ENCODE measurements at regions not wholly inside any gene's neighbourhood (a gene's known extent, or its start where the extent isn't known, plus 50 kb on each side); places are given as distances from the start of the nearest gene placed in this dataset.

DNA sequence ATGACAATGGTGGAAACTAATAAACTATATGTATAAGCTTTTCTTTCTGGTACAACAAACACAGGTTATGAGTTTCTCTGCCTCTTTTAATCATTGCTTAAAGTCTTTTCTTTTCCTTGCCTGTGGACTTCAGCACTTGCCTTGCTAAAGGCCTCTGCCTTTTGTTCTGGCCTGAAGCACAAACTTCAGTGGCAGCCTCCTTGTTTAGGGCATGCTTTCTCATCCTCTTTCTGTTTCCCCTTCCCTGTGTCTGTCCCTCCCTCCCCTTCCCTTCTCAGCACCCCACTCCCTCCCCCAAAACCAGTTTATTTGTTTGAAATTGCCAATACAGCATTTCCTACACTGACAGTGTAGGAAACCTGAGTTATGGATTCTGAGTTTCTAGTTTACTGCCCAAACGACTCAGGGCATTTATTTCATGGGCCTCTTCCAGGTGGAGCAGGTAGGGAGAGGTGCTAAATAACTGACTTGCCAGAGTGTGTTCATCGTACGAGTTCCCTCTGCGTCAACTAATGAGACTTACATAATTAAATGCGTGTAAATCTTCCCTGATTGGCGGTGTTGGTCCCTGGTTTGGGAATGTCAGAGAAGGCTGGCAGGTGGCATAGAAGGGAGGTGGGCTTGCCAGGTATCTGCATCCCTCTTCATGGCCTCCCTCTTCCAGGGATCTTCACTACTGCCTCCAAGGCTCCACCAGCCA is 311.0 kb downstream of the FBXW7 start:
- H3K14ac ChIP-seq (ENCODE audit: insufficient read depth, low read length), result no peak overlapping the region; the same call in 1 of the 2 replicates
- H3K27me3 Mint-ChIP-seq (ENCODE audit: low read depth), result no peaks in the 10 kb centered on the region
- H3K79me2 ChIP-seq (ENCODE audit: insufficient read depth, low read length), result no peaks in the 10 kb centered on the region
- H3K4ac ChIP-seq (ENCODE audit: low read depth, low read length), result no peak overlapping the region
- H3K23me2 ChIP-seq (ENCODE audit: insufficient read length, low read depth, low read length, poor library complexity, severe bottlenecking), result no peaks in the 10 kb centered on the region
- H3K4me2 ChIP-seq (ENCODE audit: insufficient read depth, insufficient read length, low read length), result no peak overlapping the region
- TF ChIP-seq, protein P1, sequence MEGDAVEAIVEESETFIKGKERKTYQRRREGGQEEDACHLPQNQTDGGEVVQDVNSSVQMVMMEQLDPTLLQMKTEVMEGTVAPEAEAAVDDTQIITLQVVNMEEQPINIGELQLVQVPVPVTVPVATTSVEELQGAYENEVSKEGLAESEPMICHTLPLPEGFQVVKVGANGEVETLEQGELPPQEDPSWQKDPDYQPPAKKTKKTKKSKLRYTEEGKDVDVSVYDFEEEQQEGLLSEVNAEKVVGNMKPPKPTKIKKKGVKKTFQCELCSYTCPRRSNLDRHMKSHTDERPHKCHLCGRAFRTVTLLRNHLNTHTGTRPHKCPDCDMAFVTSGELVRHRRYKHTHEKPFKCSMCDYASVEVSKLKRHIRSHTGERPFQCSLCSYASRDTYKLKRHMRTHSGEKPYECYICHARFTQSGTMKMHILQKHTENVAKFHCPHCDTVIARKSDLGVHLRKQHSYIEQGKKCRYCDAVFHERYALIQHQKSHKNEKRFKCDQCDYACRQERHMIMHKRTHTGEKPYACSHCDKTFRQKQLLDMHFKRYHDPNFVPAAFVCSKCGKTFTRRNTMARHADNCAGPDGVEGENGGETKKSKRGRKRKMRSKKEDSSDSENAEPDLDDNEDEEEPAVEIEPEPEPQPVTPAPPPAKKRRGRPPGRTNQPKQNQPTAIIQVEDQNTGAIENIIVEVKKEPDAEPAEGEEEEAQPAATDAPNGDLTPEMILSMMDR (conservative IDR thresholded peaks at IDR 0.05), result no peak
- H3K27me3 ChIP-seq (ENCODE audit: insufficient read depth, low read length), result no peaks in the 10 kb centered on the region
- no peak for DNase-seq
- no peaks in the 10 kb centered on the region for H4K20me1 ChIP-seq (ENCODE audit: control insufficient read depth, insufficient read depth, insufficient read length)
- H4K5ac ChIP-seq (ENCODE audit: insufficient read length, low read depth, low read length), result no peak overlapping the region
- no peaks in the 10 kb centered on the region for H3K9me3 ChIP-seq (ENCODE audit: control insufficient read depth, low read depth, low read length)
- no peaks in the 10 kb centered on the region for H3K79me1 ChIP-seq (ENCODE audit: insufficient read depth, low read depth, low read length, poor library complexity, severe bottlenecking)
- H3K56ac ChIP-seq (ENCODE audit: insufficient read length, low read depth, low read length), result no peak overlapping the region
- H3K4me1 Mint-ChIP-seq, result peaks cover 20 to 21% of the 10 kb centered on the region in 2 experiments
- no peak overlapping the region for H3K27ac Mint-ChIP-seq
- no peak overlapping the region for H2BK15ac ChIP-seq (ENCODE audit: low read depth, low read length)
- no peak overlapping the region for H3K4me3 Mint-ChIP-seq
- no peak overlapping the region for H2AFZ ChIP-seq (ENCODE audit: low read length)
- H3K4me1 ChIP-seq (ENCODE audit: insufficient read depth, low read length), result no peaks in the 10 kb centered on the region
- H4K8ac ChIP-seq (replicated peaks; ENCODE audit: insufficient read length, low read depth, low read length), result no peak overlapping the region
- peaks cover 2% of the 10 kb centered on the region in 2 experiments for H3K9me3 Mint-ChIP-seq
- no peak overlapping the region for H4K91ac ChIP-seq (ENCODE audit: insufficient read length, low read depth, low read length)
- no peak overlapping the region for H2BK20ac ChIP-seq (ENCODE audit: low read depth, low read length, poor library complexity, severe bottlenecking)
- H2AK5ac ChIP-seq (ENCODE audit: insufficient read length, low read length), result no peak overlapping the region
- H2BK12ac ChIP-seq (ENCODE audit: insufficient read length, low read depth, low read length), result no peak overlapping the region
- H3K36me3 Mint-ChIP-seq (ENCODE audit: insufficient read depth in 1 of 3, low read depth in 3 of 3), result peaks cover 2% of the 10 kb centered on the region in 3 experiments; a peak in 6 of 7 replicates
- no peak overlapping the region for H3K23ac ChIP-seq (ENCODE audit: insufficient read length, low read depth, low read length)
- no peak overlapping the region for H3K27ac ChIP-seq (ENCODE audit: insufficient read length, low read depth, low read length)
- H3T11ph ChIP-seq (ENCODE audit: low read length), result no peak overlapping the region
- no peak overlapping the region for H2BK5ac ChIP-seq (ENCODE audit: insufficient read length, low read length)
- no peak overlapping the region for H2BK120ac ChIP-seq (ENCODE audit: low read depth, low read length, poor library complexity, severe bottlenecking)
- no CpG with 5 or more reads among the region's 6 CpGs for WGBS (ENCODE audit: extremely low coverage, insufficient read length, low lambda C conversion rate)
- no peak overlapping the region for H3K9ac ChIP-seq (ENCODE audit: extremely low read depth, insufficient read length, low read length)
- no peak overlapping the region for H3K18ac ChIP-seq (ENCODE audit: insufficient read length, low read depth, low read length)
